ENCODE measurements at regions not wholly inside any gene's neighbourhood (a gene's known extent, or its start where the extent isn't known, plus 50 kb on each side); places are given as distances from the start of the nearest gene placed in this dataset.
"Not testable (repeated sequence)": the region's sequence is repeated elsewhere in the genome, so short reads cannot be mapped to it uniquely, and the experiment has no call there.

DNA sequence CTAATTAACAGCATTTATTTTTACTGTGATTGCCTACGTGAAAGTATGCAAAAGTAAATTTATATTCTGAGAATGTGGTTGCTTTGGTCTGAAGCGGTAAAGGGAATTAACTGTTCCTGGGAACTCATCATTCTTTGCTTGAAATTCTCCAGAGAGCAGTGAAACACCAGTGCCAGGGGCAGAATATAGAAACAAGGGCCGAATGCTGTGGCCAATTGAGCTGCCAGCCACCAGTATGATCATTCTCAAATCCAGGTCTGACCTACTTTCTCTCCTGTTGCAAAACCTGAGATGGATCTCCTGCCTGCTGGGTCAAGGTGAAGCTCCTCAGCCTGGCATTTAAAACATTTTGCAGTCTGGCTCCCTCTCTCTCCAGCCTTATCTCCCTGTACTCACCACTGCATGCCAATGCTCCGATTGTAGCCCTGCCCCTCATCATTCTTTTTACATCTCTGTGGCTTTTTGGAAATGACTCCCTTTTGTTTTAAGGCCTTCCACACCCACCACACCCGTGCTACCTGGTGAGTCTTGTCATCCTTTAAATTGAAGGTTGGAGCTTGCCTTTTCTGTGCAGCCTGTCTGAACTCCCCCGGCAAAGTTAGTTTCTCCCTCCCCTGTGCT is 94.5 kb upstream of the TMEM178A start:
- no peak overlapping the region for H3K4me3 ChIP-seq (ENCODE audit: low read depth, low read length)
- TF ChIP-seq, protein P1, sequence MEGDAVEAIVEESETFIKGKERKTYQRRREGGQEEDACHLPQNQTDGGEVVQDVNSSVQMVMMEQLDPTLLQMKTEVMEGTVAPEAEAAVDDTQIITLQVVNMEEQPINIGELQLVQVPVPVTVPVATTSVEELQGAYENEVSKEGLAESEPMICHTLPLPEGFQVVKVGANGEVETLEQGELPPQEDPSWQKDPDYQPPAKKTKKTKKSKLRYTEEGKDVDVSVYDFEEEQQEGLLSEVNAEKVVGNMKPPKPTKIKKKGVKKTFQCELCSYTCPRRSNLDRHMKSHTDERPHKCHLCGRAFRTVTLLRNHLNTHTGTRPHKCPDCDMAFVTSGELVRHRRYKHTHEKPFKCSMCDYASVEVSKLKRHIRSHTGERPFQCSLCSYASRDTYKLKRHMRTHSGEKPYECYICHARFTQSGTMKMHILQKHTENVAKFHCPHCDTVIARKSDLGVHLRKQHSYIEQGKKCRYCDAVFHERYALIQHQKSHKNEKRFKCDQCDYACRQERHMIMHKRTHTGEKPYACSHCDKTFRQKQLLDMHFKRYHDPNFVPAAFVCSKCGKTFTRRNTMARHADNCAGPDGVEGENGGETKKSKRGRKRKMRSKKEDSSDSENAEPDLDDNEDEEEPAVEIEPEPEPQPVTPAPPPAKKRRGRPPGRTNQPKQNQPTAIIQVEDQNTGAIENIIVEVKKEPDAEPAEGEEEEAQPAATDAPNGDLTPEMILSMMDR (IDR thresholded peaks at IDR 0.05; ENCODE audit: low read depth, low read length, missing control alignments), result no peak
- DNase-seq (ENCODE audit: low read depth), result no peak
- in situ Hi-C loops (cut with HindIII; ENCODE audit: low sequenced_read_pairs), result no loop called here

DNA sequence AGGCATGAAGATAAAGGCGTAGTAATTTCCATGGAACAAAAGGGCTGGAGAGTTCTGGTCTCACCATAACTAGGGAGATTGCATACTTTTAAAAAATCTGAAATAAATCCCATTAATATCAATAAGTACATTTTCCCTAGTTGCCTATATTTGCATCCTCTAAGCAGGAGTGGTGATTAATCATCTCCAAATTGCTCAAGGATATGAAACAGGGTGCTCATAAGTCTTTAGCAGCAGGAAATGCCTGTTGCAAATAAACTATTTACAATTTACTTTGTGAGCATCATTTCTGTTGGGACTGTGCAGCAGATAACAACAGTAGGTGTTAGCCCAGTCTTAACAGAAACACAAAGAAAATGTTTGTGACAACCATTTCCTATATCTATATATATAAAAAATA is 92.4 kb upstream of the TMEM178A start:
- TF ChIP-seq, protein P1 (IDR thresholded peaks at IDR 0.05; ENCODE audit: low read depth, low read length, missing control alignments), result no peak
- H3K4me3 ChIP-seq (ENCODE audit: low read depth, low read length), result no peak overlapping the region
- DNase-seq (ENCODE audit: low read depth), result no peak
- in situ Hi-C loops (cut with HindIII; ENCODE audit: low sequenced_read_pairs), result no loop called here

DNA sequence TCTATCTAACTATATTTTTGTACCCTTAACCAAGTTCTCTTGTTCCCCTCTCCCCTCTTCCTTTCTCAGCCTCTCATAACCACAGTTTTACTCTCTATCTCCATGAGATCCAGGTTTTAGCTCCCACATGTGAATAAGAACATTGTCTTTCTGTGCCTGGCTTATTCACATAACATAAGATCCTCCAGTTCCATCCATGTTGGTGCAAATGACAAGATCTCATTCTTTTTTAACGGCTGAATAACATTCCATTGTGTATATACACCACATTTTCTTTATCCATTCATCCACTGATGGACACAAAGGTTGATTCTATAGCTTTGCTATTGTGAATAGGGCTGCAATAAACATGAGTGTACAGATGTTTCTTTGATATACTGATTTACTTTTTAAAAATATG is 83.9 kb upstream of the TMEM178A start:
- TF ChIP-seq, protein P1 (IDR thresholded peaks at IDR 0.05; ENCODE audit: low read depth, low read length, missing control alignments), result no peak
- DNase-seq (ENCODE audit: low read depth), result no peak
- H3K4me3 ChIP-seq (ENCODE audit: low read depth, low read length), result no peak overlapping the region
- in situ Hi-C loops (cut with HindIII; ENCODE audit: low sequenced_read_pairs), result no loop called here

DNA sequence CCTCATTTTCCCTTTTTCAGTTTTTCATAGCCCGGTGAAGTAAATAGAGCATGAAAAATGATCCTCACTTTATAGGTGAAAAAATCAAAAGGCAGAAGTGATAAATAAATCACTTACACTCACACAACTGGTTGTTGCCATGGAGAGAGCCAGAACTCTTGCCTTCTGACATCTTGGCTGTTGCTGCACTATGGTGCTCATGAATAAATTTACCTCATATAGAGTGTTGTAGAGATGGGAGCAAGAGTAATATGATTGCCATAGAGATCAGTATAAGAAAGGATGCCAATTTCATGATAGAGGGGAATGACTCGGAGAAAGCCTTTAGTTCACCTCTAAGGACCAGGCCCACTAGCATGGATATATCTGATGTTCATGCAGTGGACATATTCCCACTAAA is 82.5 kb upstream of the TMEM178A start:
- in situ Hi-C loops (cut with HindIII; ENCODE audit: low sequenced_read_pairs), result no loop called here
- TF ChIP-seq, protein P1 (IDR thresholded peaks at IDR 0.05; ENCODE audit: low read depth, low read length, missing control alignments), result no peak
- DNase-seq (ENCODE audit: low read depth), result no peak
- H3K4me3 ChIP-seq (ENCODE audit: low read depth, low read length), result no peak overlapping the region

DNA sequence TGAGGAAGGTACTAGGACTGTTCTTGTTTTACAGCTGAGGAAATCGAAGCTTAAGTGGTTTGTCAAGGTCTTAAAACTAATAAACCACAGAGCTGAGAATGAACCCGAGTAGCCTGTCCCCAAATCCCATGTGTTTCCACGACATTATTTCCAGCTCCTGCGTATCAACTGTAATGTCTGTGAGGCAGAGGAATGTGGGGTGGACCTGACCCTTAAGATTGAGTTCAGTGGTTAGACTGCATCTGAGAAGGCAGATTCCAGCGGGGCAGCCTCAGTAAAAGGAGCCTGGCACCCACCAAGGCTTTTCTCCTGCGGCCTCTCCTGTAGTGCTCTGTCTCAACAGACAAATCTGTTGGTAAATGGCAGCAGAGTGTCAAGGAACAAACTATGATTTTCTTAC is 81.9 kb upstream of the TMEM178A start:
- H3K4me3 ChIP-seq (ENCODE audit: low read depth, low read length), result no peak overlapping the region
- TF ChIP-seq, protein P1 (IDR thresholded peaks at IDR 0.05; ENCODE audit: low read depth, low read length, missing control alignments), result no peak
- in situ Hi-C loops (cut with HindIII; ENCODE audit: low sequenced_read_pairs), result no loop called here
- no peak for DNase-seq (ENCODE audit: low read depth)

DNA sequence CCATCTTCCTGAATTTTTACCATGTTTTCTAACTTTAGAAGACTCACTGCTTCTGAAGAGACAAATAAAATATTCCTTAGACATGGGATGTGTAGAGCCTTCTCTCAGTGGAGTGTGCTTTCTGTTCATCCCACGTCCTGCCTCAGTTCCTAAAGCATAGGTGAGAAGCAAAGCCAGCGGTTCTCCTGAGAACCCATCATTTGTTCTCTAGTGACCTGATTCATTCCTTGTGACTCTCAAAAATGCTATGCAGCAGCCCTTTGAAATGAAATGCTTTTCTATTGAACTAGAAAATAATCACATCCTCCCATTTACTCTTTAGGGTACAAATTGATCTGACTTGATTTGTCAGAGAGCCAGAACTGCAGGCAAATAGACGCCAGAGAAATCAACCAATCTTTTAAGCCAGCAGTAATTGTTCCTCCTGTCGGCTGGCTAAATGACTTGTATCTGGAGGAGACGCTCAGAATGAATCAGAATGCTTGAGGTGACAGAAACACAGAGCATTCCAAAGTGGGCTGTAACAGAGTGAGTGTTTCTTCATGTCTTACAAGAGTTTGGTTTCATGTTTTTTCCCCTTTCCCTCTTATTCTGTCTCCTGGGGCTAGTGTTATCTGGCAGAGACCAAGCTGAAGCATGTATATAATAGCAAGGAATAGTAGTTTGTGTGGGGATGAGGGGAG is 81.3 kb upstream of the TMEM178A start:
- in situ Hi-C loops (cut with HindIII; ENCODE audit: low sequenced_read_pairs), result no loop called here
- DNase-seq (ENCODE audit: low read depth), result no peak
- no peak overlapping the region for H3K4me3 ChIP-seq (ENCODE audit: low read depth, low read length)
- TF ChIP-seq, protein P1 (IDR thresholded peaks at IDR 0.05; ENCODE audit: low read depth, low read length, missing control alignments), result no peak

DNA sequence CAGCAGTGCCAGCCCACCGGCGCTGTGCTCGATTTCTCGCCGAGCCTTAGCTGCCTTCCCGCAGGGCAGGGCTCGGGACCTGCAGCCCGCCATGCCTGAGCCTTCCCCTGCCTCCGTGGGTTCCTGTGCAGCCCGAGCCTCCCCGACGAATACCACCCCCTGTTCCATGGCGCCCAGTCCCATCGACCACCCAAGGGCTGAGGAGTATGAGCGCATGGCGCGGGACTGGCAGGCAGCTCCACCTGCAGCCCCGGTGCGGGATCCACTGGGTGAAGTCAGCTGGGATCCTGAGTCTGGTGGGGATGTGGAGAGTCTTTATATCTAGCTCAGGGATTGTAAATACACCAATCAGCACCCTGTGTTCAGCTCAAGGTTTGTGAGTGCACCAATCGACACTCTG is 80.2 kb upstream of the TMEM178A start:
- DNase-seq (ENCODE audit: low read depth); H3K4me3 ChIP-seq (ENCODE audit: low read depth, low read length); in situ Hi-C loops (cut with HindIII; ENCODE audit: low sequenced_read_pairs): not testable (repeated sequence)

Data from astrocyte of the cerebellum (primary cell).